ENCODE measurements at regions not wholly inside any gene's neighbourhood (a gene's known extent, or its start where the extent isn't known, plus 50 kb on each side); places are given as distances from the start of the nearest gene placed in this dataset.

- Histone ChIP-seq H3K9me2 (ENCODE audit: insufficient read depth, low read length) (no peaks in the 10 kb centered on the region), H3K36me3 (ENCODE audit: insufficient read depth, low read length) (no peaks in the 10 kb centered on the region), H3K79me2 (ENCODE audit: insufficient read depth, low read depth, low read length) (no peaks in the 10 kb centered on the region), H3K4me3 (ENCODE audit: low read depth, low read length, poor library complexity, severe bottlenecking) (no peak overlapping the region), H3K9me3 (ENCODE audit: low read length) (no peaks in the 10 kb centered on the region), H4K20me1 (ENCODE audit: insufficient read depth, low read length) (no peaks in the 10 kb centered on the region), H3K4me2 (ENCODE audit: low read length) (no peak overlapping the region), H3K27ac (ENCODE audit: low read depth, low read length, poor library complexity, severe bottlenecking) (no peak overlapping the region), H3K4me1 (ENCODE audit: insufficient read depth, low read length, poor library complexity, severe bottlenecking) (no peaks in the 10 kb centered on the region), H2AFZ (ENCODE audit: low read length) (no peak overlapping the region)
- ChIA-PET POLR2A (no interaction called here), CTCF (ENCODE audit: unreplicated experiment) (no interaction called here)
- DNase-seq (ENCODE audit: low spot score), result no peak
- BruUV-seq (replicated peaks), result no TSS peak
- intact Hi-C loops (cut with micrococcal nuclease; ENCODE audit: unreplicated experiment), result no loop called here
- TF ChIP-seq EZH2phosphoT487 (IDR thresholded peaks at IDR 0.05; ENCODE audit: borderline replicate concordance, low read depth, low read length), result no peak
- no peak for TF ChIP-seq CTCF (conservative IDR thresholded peaks at IDR 0.05; ENCODE audit: low read length)
Measured at GRCh38 chr16:66144641-66145040, 221.8 kb upstream of the CDH5 start.

DNA sequence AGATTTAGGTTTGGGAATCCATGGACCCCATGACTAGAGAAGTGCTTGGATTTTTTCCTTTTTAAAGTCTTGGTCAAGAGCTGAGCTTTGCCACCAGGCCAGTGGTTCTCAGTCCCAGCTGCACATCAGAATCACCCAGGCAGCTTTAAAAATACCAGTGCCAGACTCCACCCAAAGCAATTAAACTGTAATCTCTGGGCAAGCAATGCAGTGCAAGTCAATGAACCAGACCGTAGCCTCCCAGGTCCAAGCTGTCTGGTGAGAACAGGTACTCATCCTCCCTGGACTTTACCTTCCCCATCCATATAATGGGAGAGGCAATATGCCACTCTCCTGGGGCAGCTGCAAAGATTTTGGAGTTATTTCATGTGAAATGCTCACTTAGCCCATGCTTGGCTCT, 223.1 kb upstream of the CDH5 start:
- DNase-seq (ENCODE audit: low spot score), result no peak
- Histone ChIP-seq H3K4me3 (ENCODE audit: low read depth, low read length, poor library complexity, severe bottlenecking) (no peak overlapping the region), H3K79me2 (ENCODE audit: insufficient read depth, low read depth, low read length) (no peaks in the 10 kb centered on the region), H3K36me3 (ENCODE audit: insufficient read depth, low read length) (no peaks in the 10 kb centered on the region), H3K9me3 (ENCODE audit: low read length) (no peaks in the 10 kb centered on the region), H3K4me2 (ENCODE audit: low read length) (no peak overlapping the region), H3K27ac (ENCODE audit: low read depth, low read length, poor library complexity, severe bottlenecking) (no peak overlapping the region), H4K20me1 (ENCODE audit: insufficient read depth, low read length) (no peaks in the 10 kb centered on the region), H3K4me1 (ENCODE audit: insufficient read depth, low read length, poor library complexity, severe bottlenecking) (no peaks in the 10 kb centered on the region), H3K9me2 (ENCODE audit: insufficient read depth, low read length) (no peaks in the 10 kb centered on the region), H2AFZ (ENCODE audit: low read length) (no peak overlapping the region)
- intact Hi-C loops (cut with micrococcal nuclease; ENCODE audit: unreplicated experiment), result no loop called here
- ChIA-PET CTCF (ENCODE audit: unreplicated experiment) (no interaction called here), POLR2A (no interaction called here)
- no TSS peak for BruUV-seq (replicated peaks)
- TF ChIP-seq EZH2phosphoT487 (IDR thresholded peaks at IDR 0.05; ENCODE audit: borderline replicate concordance, low read depth, low read length), result no peak
- no peak for TF ChIP-seq CTCF (conservative IDR thresholded peaks at IDR 0.05; ENCODE audit: low read length)

DNA sequence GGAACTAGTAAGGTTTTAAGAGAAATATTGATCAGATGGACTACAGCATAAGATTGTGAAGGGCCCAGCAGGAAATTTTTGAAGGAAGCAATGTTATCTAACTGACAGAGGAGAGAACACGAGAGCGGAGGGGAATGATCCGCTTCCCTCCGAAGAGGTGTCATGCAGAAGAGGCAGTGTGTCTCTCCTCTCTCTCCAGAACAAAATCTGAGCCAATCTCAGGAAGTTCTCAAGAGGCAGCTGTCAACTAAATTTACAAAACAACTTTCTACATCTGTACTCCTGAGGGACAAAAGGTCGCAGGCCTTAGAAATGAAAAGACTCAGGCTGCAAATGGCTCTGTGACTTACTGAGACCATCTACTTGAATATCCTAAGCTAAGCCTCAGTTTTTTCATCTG, 224.6 kb upstream of the CDH5 start:
- Histone ChIP-seq H3K4me3 (ENCODE audit: low read depth, low read length, poor library complexity, severe bottlenecking) (no peak overlapping the region), H3K36me3 (ENCODE audit: insufficient read depth, low read length) (no peaks in the 10 kb centered on the region), H4K20me1 (ENCODE audit: insufficient read depth, low read length) (no peaks in the 10 kb centered on the region), H3K4me2 (ENCODE audit: low read length) (no peak overlapping the region), H3K9me2 (ENCODE audit: insufficient read depth, low read length) (no peaks in the 10 kb centered on the region), H2AFZ (ENCODE audit: low read length) (no peak overlapping the region), H3K79me2 (ENCODE audit: insufficient read depth, low read depth, low read length) (no peaks in the 10 kb centered on the region), H3K27ac (ENCODE audit: low read depth, low read length, poor library complexity, severe bottlenecking) (no peak overlapping the region), H3K9me3 (ENCODE audit: low read length) (no peaks in the 10 kb centered on the region), H3K4me1 (ENCODE audit: insufficient read depth, low read length, poor library complexity, severe bottlenecking) (no peaks in the 10 kb centered on the region)
- ChIA-PET POLR2A (no interaction called here), CTCF (ENCODE audit: unreplicated experiment) (no interaction called here)
- DNase-seq (ENCODE audit: low spot score), result no peak
- TF ChIP-seq CTCF (conservative IDR thresholded peaks at IDR 0.05; ENCODE audit: low read length), result no peak
- no peak for TF ChIP-seq EZH2phosphoT487 (IDR thresholded peaks at IDR 0.05; ENCODE audit: borderline replicate concordance, low read depth, low read length)
- BruUV-seq (replicated peaks), result no TSS peak
- intact Hi-C loops (cut with micrococcal nuclease; ENCODE audit: unreplicated experiment), result no loop called here
